Endothelial cell of umbilical vein (primary cell): ENCODE measurements at regions not wholly inside any gene's neighbourhood (a gene's known extent, or its start where the extent isn't known, plus 50 kb on each side); places are given as distances from the start of the nearest gene placed in this dataset.

Experiments used
- BruUV-seq: library from RNA; stranded (reverse); fragments of 400-500 nt; replicated peaks from 2 replicates; lab custom pipeline; 2021; lab: Mats Ljungman, UMichigan
- CTCF ChIA-PET: fragments of 300-600, 350-600 bp; sonication (Branson Sonifier 250); formaldehyde crosslinking; loops from one replicate; lab custom pipeline; 2021; ENCODE audit warnings: antibody characterized with exemption, inconsistent platforms; lab: Charles Lee
- POLR2A ChIA-PET: fragments of 300-600, 350-600 bp; sonication (Branson Sonifier 250); formaldehyde crosslinking; loops from one replicate; lab custom pipeline; 2021; ENCODE audit warnings: antibody characterized with exemption, inconsistent platforms; lab: Charles Lee
- DNase-seq: peaks from one replicate; pipeline ENCODE4 v3.0.0-alpha.2; 2011; ENCODE audit warnings: low read depth, low spot score
- FAIRE-seq: peaks from 2 replicates; lab custom pipeline; 2011; peaks lifted over from hg19 to GRCh38; lab: Jason Lieb, UNC
- H2AFZ ChIP-seq: 2 replicates; pipeline ENCODE4 v1.6.0; 2012; ENCODE audit warnings: low read depth, low read length, control low read depth, inconsistent platforms
- H3K27ac ChIP-seq: 2 replicates; pipeline ENCODE4 v1.5.1; 2011; ENCODE audit warnings: low read depth, mild to moderate bottlenecking, control low read depth, low read length, moderate library complexity; ENCODE audit not compliant: insufficient read depth
- H3K27me3 ChIP-seq, 2 experiments: 2 replicates each; pipeline versions ENCODE4 v1.6.0 to v1.6.1; 2011; ENCODE audit warnings: low read length in 2 of 2, mixed read lengths in 1 of 2; ENCODE audit not compliant: control insufficient read depth in 2 of 2, insufficient read depth in 2 of 2
- H3K36me3 ChIP-seq, 2 experiments: 2 replicates in 1 of 2; 3 replicates in 1 of 2; pipeline ENCODE4 v1.5.1; 2011; ENCODE audit warnings: low read length in 2 of 2, mild to moderate bottlenecking in 1 of 2, moderate library complexity in 1 of 2; ENCODE audit not compliant: control insufficient read depth in 2 of 2, insufficient read depth in 2 of 2; ENCODE audit errors: extremely low read depth in 1 of 2
- H3K4me1 ChIP-seq: 3 replicates; pipeline ENCODE4 v1.5.1; 2011; ENCODE audit warnings: mild to moderate bottlenecking, low read length; ENCODE audit not compliant: control insufficient read depth, insufficient read depth; ENCODE audit errors: extremely low read depth
- H3K4me2 ChIP-seq: 2 replicates; pipeline ENCODE4 v1.6.1; 2011; ENCODE audit warnings: low read length, control low read depth, mixed read lengths; ENCODE audit not compliant: insufficient read depth
- H3K4me3 ChIP-seq, 3 experiments: fragments of 200-600 bp in 1 of 3; sonication (generic), shearing (Covaris generic) in 1 of 3; replicated peaks in 1 of 3; 2 replicates each; pipeline ENCODE4 v1.5.1; 2011 to 2016; ENCODE audit warnings: control low read depth in 3 of 3, low read length in 3 of 3, mild to moderate bottlenecking in 2 of 3, inconsistent platforms in 1 of 3, low read depth in 1 of 3, moderate library complexity in 1 of 3; ENCODE audit not compliant: insufficient read depth in 1 of 3
- H3K79me2 ChIP-seq: 2 replicates; pipeline ENCODE4 v1.6.0; 2012; ENCODE audit warnings: low read length, inconsistent platforms; ENCODE audit not compliant: control insufficient read depth, insufficient read depth
- H3K9ac ChIP-seq: replicated peaks from 2 replicates; pipeline ENCODE3; 2011; ENCODE audit warnings: low read length, control low read depth; ENCODE audit not compliant: insufficient read depth; ENCODE audit errors: extremely low read depth
- H3K9me1 ChIP-seq: replicated peaks from 3 replicates; pipeline ENCODE4 v1.6.0; 2011; ENCODE audit warnings: mild to moderate bottlenecking, low read length; ENCODE audit not compliant: control insufficient read depth, insufficient read depth; ENCODE audit errors: extremely low read depth
- H3K9me3 ChIP-seq: replicated peaks from 2 replicates; pipeline ENCODE4 v1.5.1; 2012; ENCODE audit warnings: low read length, inconsistent platforms; ENCODE audit not compliant: control insufficient read depth, insufficient read depth
- H4K20me1 ChIP-seq: replicated peaks from 2 replicates; pipeline ENCODE3; 2011; ENCODE audit warnings: mild to moderate bottlenecking, low read length; ENCODE audit not compliant: control insufficient read depth, insufficient read depth; ENCODE audit errors: extremely low read depth
- EZH2 ChIP-seq: IDR thresholded peaks from 2 replicates; pipeline ENCODE4 v1.6.1; 2012; ENCODE audit warnings: borderline replicate concordance, low read depth, mild to moderate bottlenecking, moderate library complexity, low read length, inconsistent platforms; ENCODE audit not compliant: severe bottlenecking
- FOS ChIP-seq: IDR thresholded peaks from 2 replicates; pipeline ENCODE4 v1.6.1; 2011; ENCODE audit warnings: mild to moderate bottlenecking, low read length, moderate library complexity, borderline replicate concordance; ENCODE audit not compliant: insufficient read depth
- GATA2 ChIP-seq: IDR thresholded peaks from 2 replicates; pipeline ENCODE4 v1.7.0; 2011; ENCODE audit warnings: low read depth, mild to moderate bottlenecking, moderate library complexity, mixed read lengths, low read length; ENCODE audit not compliant: insufficient read length, insufficient read depth
- JUN ChIP-seq: IDR thresholded peaks from 2 replicates; pipeline ENCODE4 v1.6.1; 2011; ENCODE audit warnings: borderline replicate concordance, low read depth; ENCODE audit not compliant: insufficient read length, insufficient read depth
- MYC ChIP-seq: IDR thresholded peaks from one replicate; pipeline ENCODE4 v1.6.1; 2011; ENCODE audit warnings: mild to moderate bottlenecking, low read depth, low read length
- POLR2A ChIP-seq: IDR thresholded peaks from 2 replicates; pipeline ENCODE4 v1.6.1; 2012; ENCODE audit warnings: low read depth, mild to moderate bottlenecking, control low read depth, low read length
- POLR2AphosphoS5 ChIP-seq: IDR thresholded peaks from 2 replicates; pipeline ENCODE4 v1.6.1; 2012; ENCODE audit warnings: low read depth, mild to moderate bottlenecking, control low read depth, low read length, moderate library complexity; ENCODE audit not compliant: insufficient read depth
- dilution Hi-C: fragments of 300-500 bp; cut with MboI; formaldehyde crosslinking; loops from one replicate; pipeline ENCODE4 v1.15.0; 2019; ENCODE audit warnings: low sequenced_read_pairs; ENCODE audit not compliant: extremely low pct_ligation_motif_present
- intact Hi-C: fragments of 100-400 bp; cut with micrococcal nuclease; formaldehyde crosslinking; loops from one replicate; pipeline ENCODE4 v1.10.0; 2022
- TF ChIP-seq, protein P1 (sequence below): IDR thresholded peaks from 2 replicates; pipeline ENCODE4 v1.6.1; 2011; ENCODE audit not compliant: insufficient read depth, insufficient read length
- TF ChIP-seq, protein P2 (sequence below), 2 donors: IDR thresholded peaks; 1 replicate in 1 of 2; 2 replicates in 1 of 2; pipeline ENCODE4 v1.5.1; 2011; ENCODE audit warnings: low read length in 2 of 2, mild to moderate bottlenecking in 2 of 2, moderate library complexity in 2 of 2, control low read depth in 1 of 2, inconsistent platforms in 1 of 2, low read depth in 1 of 2; ENCODE audit not compliant: insufficient read depth in 1 of 2; ENCODE audit errors: extremely low read depth in 1 of 2

DNA sequence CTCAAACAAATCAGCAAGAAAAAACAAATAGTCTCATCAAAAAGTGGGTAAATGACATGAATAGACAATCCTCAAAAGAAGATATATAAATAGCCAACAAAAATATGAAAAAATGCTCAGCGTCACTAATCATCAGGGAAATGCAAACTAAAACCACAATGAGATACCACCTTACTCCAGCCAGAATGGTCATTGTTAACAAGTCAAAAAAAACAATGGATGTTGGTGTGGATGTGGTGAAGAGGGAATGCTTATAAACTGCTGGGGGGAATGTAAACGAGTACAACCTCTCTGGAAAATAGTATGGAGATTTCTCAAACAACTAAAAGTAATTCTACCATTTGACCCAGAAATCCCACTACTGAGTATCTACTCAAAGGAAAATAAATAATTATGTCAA, 239.2 kb upstream of the RFC3 start:
- TF ChIP-seq JUN = no peak
- TF ChIP-seq, protein P1, sequence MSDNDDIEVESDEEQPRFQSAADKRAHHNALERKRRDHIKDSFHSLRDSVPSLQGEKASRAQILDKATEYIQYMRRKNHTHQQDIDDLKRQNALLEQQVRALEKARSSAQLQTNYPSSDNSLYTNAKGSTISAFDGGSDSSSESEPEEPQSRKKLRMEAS = no peak
- Histone ChIP-seq H3K4me2 (no peak overlapping the region), H3K4me3 (no peak overlapping the region), H3K27me3 (no peaks in the 10 kb centered on the region), H2AFZ (no peak overlapping the region), H3K27ac (no peak overlapping the region), H3K36me3 (no peaks in the 10 kb centered on the region), H3K4me1 (no peaks in the 10 kb centered on the region), H3K79me2 (no peaks in the 10 kb centered on the region), H4K20me1 (no peaks in the 10 kb centered on the region), H3K9ac (no peak overlapping the region), H3K9me3 (no peaks in the 10 kb centered on the region), H3K9me1 (no peaks in the 10 kb centered on the region)
- dilution Hi-C loops (no loop called here), intact Hi-C loops (no loop called here)
- DNase-seq (no peak), FAIRE-seq (no peak)
- POLR2A ChIA-PET = no interaction called here
- CTCF ChIA-PET = no interaction called here
- no TSS peak for BruUV-seq

DNA sequence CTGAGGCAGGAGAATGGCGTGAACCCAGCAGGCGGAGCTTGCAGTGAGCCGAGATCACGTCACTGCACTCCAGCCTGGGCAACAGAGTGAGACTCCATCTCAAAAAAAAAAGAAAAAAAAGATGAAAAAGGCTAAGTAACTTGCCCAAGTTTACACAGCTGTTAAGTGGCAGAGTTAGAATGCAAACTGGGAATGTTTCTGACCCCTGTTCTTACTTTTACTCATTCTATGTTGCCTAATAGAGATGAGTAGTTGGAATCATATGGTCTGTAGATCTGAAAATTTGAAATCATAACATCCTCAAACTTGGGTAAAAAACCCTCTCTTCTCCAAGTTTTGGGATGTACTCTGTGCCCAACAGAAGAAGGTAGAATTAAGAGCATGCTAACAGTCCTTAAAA, 235.8 kb upstream of the RFC3 start:
- no peaks in the 10 kb centered on the region for H3K9me1 ChIP-seq
- dilution Hi-C loops (no loop called here), intact Hi-C loops (no loop called here)
- H3K9ac ChIP-seq = no peak overlapping the region
- no peak for DNase-seq
- no peaks in the 10 kb centered on the region for H3K27me3 ChIP-seq
- no peaks in the 10 kb centered on the region for H3K4me1 ChIP-seq
- H2AFZ ChIP-seq = no peak overlapping the region
- ChIA-PET CTCF (interaction anchor here (1.7 kb wide), 1 partner anchor 13 kb away, joined by 7 read pairs; no protein-coding TSS in a partner anchor), POLR2A (no interaction called here)
- BruUV-seq = no TSS peak
- no peak for TF ChIP-seq EZH2
- TF ChIP-seq POLR2AphosphoS5 = no peak
- TF ChIP-seq MYC = no peak
- TF ChIP-seq GATA2 = no peak
- TF ChIP-seq FOS = no peak
- TF ChIP-seq, protein P1 = no peak
- no peak for TF ChIP-seq JUN
- TF ChIP-seq, protein P2, sequence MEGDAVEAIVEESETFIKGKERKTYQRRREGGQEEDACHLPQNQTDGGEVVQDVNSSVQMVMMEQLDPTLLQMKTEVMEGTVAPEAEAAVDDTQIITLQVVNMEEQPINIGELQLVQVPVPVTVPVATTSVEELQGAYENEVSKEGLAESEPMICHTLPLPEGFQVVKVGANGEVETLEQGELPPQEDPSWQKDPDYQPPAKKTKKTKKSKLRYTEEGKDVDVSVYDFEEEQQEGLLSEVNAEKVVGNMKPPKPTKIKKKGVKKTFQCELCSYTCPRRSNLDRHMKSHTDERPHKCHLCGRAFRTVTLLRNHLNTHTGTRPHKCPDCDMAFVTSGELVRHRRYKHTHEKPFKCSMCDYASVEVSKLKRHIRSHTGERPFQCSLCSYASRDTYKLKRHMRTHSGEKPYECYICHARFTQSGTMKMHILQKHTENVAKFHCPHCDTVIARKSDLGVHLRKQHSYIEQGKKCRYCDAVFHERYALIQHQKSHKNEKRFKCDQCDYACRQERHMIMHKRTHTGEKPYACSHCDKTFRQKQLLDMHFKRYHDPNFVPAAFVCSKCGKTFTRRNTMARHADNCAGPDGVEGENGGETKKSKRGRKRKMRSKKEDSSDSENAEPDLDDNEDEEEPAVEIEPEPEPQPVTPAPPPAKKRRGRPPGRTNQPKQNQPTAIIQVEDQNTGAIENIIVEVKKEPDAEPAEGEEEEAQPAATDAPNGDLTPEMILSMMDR (IDR thresholded peaks at IDR 0.05; ENCODE audit: extremely low read depth in 1 of 2, insufficient read depth in 1 of 2, low read depth in 1 of 2, low read length in 2 of 2) = no peak
- TF ChIP-seq POLR2A = no peak
- no peaks in the 10 kb centered on the region for H3K9me3 ChIP-seq
- no peak overlapping the region for H3K27ac ChIP-seq
- H3K36me3 ChIP-seq = no peaks in the 10 kb centered on the region
- FAIRE-seq = no peak
- no peak overlapping the region for H3K4me2 ChIP-seq
- H3K79me2 ChIP-seq = no peaks in the 10 kb centered on the region
- H4K20me1 ChIP-seq = no peaks in the 10 kb centered on the region
- no peak overlapping the region for H3K4me3 ChIP-seq
